Chondrocyte (in vitro differentiated cells): ENCODE measurements at regions not wholly inside any gene's neighbourhood (a gene's known extent, or its start where the extent isn't known, plus 50 kb on each side); places are given as distances from the start of the nearest gene placed in this dataset.

Source experiments
- DNase-seq: peaks from one replicate; pipeline ENCODE4 v3.0.0; 2021; ENCODE audit warnings: mixed read lengths, low spot score
- H3K27ac Mint-ChIP-seq: one replicate; pipeline ENCODE4 v1.8.0; 2021; ENCODE audit warnings: mild to moderate bottlenecking, moderate library complexity, mixed read lengths; ENCODE audit not compliant: unreplicated experiment
- H3K27me3 Mint-ChIP-seq: 2 replicates; pipeline ENCODE4 v1.8.0; 2021; ENCODE audit warnings: low read depth, mixed read lengths
- H3K36me3 Mint-ChIP-seq: 2 replicates; pipeline ENCODE4 v1.8.0; 2021; ENCODE audit warnings: low read depth, mixed read lengths
- H3K4me1 Mint-ChIP-seq: 2 replicates; pipeline ENCODE4 v1.8.0; 2021; ENCODE audit warnings: low read depth, mild to moderate bottlenecking, mixed read lengths
- H3K4me3 Mint-ChIP-seq: one replicate; pipeline ENCODE4 v1.8.0; 2021; ENCODE audit warnings: mild to moderate bottlenecking, moderate library complexity, mixed read lengths; ENCODE audit not compliant: unreplicated experiment
- H3K9me3 Mint-ChIP-seq: 2 replicates; pipeline ENCODE4 v1.8.0; 2021; ENCODE audit warnings: low read depth, mixed read lengths
- CTCF ChIP-seq: fragments of 200-600 bp; sonication (generic); IDR thresholded peaks from 2 replicates; pipeline ENCODE4 v1.5.0; 2021; ENCODE audit warnings: antibody characterized with exemption, mild to moderate bottlenecking, moderate library complexity

GRCh38 chr12:45671254-45671653 is 58.3 kb upstream of the ARID2 start:
- peaks cover 3% of the 10 kb centered on the region for H3K27me3 Mint-ChIP-seq
- TF ChIP-seq CTCF: no peak
- H3K36me3 Mint-ChIP-seq: no peaks in the 10 kb centered on the region
- H3K9me3 Mint-ChIP-seq: no peaks in the 10 kb centered on the region
- DNase-seq: no peak
- no peak overlapping the region for H3K4me3 Mint-ChIP-seq
- no peak overlapping the region for H3K27ac Mint-ChIP-seq
- peaks cover 3% of the 10 kb centered on the region for H3K4me1 Mint-ChIP-seq

GRCh38 chr12:45674181-45674977 is 55.1 kb upstream of the ARID2 start:
- H3K36me3 Mint-ChIP-seq: no peaks in the 10 kb centered on the region
- peak; percentile 43 for TF ChIP-seq CTCF
- no peak overlapping the region for H3K4me3 Mint-ChIP-seq
- H3K4me1 Mint-ChIP-seq: peaks cover 3% of the 10 kb centered on the region
- H3K27me3 Mint-ChIP-seq: peaks cover under 1% of the 10 kb centered on the region
- DNase-seq: no peak
- no peak overlapping the region for H3K27ac Mint-ChIP-seq
- H3K9me3 Mint-ChIP-seq: no peaks in the 10 kb centered on the region

GRCh38 chr12:45675534-45675933 is 54.0 kb upstream of the ARID2 start:
- Mint-ChIP-seq H3K9me3 (no peaks in the 10 kb centered on the region), H3K36me3 (no peaks in the 10 kb centered on the region), H3K4me1 (peaks cover 3% of the 10 kb centered on the region), H3K4me3 (no peak overlapping the region), H3K27ac (no peak overlapping the region), H3K27me3 (peaks cover 2% of the 10 kb centered on the region)
- no peak for DNase-seq
- TF ChIP-seq CTCF: no peak
